ENCODE measurements at regions not wholly inside any gene's neighbourhood (a gene's known extent, or its start where the extent isn't known, plus 50 kb on each side); places are given as distances from the start of the nearest gene placed in this dataset.

DNA sequence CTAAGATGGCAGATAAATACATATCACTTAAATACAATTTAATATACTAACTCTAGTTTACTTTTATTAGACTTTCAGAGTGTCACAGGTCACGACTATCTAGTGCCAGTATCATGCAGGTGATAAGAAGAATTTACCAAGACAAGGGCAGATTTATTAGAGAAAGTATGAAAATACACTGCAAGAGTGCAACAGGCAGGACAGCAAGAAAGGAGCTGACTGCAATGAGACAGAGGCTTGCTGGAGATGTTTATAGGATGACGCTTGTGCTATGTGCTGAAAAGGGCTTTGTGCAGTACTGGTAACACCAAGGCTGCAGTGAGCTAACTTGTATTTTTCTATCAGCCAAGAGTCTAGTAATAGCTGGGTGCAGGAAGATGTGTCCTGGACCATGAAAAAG lies 96.7 kb upstream of the QRFPR start:
- TF ChIP-seq, protein P1, sequence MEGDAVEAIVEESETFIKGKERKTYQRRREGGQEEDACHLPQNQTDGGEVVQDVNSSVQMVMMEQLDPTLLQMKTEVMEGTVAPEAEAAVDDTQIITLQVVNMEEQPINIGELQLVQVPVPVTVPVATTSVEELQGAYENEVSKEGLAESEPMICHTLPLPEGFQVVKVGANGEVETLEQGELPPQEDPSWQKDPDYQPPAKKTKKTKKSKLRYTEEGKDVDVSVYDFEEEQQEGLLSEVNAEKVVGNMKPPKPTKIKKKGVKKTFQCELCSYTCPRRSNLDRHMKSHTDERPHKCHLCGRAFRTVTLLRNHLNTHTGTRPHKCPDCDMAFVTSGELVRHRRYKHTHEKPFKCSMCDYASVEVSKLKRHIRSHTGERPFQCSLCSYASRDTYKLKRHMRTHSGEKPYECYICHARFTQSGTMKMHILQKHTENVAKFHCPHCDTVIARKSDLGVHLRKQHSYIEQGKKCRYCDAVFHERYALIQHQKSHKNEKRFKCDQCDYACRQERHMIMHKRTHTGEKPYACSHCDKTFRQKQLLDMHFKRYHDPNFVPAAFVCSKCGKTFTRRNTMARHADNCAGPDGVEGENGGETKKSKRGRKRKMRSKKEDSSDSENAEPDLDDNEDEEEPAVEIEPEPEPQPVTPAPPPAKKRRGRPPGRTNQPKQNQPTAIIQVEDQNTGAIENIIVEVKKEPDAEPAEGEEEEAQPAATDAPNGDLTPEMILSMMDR (IDR thresholded peaks at IDR 0.05), result no peak
- TF ChIP-seq POLR2A (IDR thresholded peaks at IDR 0.05) (no peak), EP300 (IDR thresholded peaks at IDR 0.05) (no peak)

Measured in suprapubic skin (tissue), 3 donors.